ENCODE measurements at regions not wholly inside any gene's neighbourhood (a gene's known extent, or its start where the extent isn't known, plus 50 kb on each side); places are given as distances from the start of the nearest gene placed in this dataset.

GRCh38 chr9:751137-752051, 90.1 kb upstream of the DMRT1 start:
- TF ChIP-seq CTCF (tag by site-specific recombination; IDR thresholded peaks at IDR 0.05): no peak
- TF ChIP-seq, protein P1, sequence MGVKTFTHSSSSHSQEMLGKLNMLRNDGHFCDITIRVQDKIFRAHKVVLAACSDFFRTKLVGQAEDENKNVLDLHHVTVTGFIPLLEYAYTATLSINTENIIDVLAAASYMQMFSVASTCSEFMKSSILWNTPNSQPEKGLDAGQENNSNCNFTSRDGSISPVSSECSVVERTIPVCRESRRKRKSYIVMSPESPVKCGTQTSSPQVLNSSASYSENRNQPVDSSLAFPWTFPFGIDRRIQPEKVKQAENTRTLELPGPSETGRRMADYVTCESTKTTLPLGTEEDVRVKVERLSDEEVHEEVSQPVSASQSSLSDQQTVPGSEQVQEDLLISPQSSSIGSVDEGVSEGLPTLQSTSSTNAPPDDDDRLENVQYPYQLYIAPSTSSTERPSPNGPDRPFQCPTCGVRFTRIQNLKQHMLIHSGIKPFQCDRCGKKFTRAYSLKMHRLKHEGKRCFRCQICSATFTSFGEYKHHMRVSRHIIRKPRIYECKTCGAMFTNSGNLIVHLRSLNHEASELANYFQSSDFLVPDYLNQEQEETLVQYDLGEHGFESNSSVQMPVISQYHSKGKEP (tag by site-specific recombination; IDR thresholded peaks at IDR 0.05): no peak
- TF ChIP-seq ZNF398 (tag by site-specific recombination; IDR thresholded peaks at IDR 0.05): no peak
- TF ChIP-seq ZNF707 (tag by site-specific recombination; IDR thresholded peaks at IDR 0.05): no peak
- TF ChIP-seq ZNF768 (tag by site-specific recombination; IDR thresholded peaks at IDR 0.05): no peak

Data from HEK293 (cell line).